Mammary epithelial cell (primary cell): ENCODE measurements at regions not wholly inside any gene's neighbourhood (a gene's known extent, or its start where the extent isn't known, plus 50 kb on each side); places are given as distances from the start of the nearest gene placed in this dataset.

ENCODE experiments used
- CTCF ChIP-seq, 2 donors: IDR thresholded peaks in 1 of 2; conservative IDR thresholded peaks in 1 of 2; 2 replicates each; pipeline ENCODE4 v1.5.1; 2011 to 2012; ENCODE audit warnings: inconsistent platforms in 2 of 2, low read length in 2 of 2, mild to moderate bottlenecking in 2 of 2, control low read depth in 1 of 2, low read depth in 1 of 2; ENCODE audit not compliant: insufficient read depth in 1 of 2; ENCODE audit errors: extremely low read depth in 1 of 2
- EZH2 ChIP-seq: IDR thresholded peaks from 2 replicates; pipeline ENCODE4 v1.6.1; 2012; ENCODE audit warnings: low read length, inconsistent platforms, borderline replicate concordance

GRCh38 chr2:190591437-190591836, 56.9 kb upstream of the NEMP2 start:
- no peak for TF ChIP-seq CTCF (conservative IDR thresholded peaks at IDR 0.05 in 1 of 2, IDR thresholded peaks at IDR 0.05 in 1 of 2; ENCODE audit: extremely low read depth in 1 of 2, insufficient read depth in 1 of 2, low read depth in 1 of 2, low read length in 2 of 2)
- TF ChIP-seq EZH2, result no peak
